IPS-NIHi11 (cell line): ENCODE measurements at regions not wholly inside any gene's neighbourhood (a gene's known extent, or its start where the extent isn't known, plus 50 kb on each side); places are given as distances from the start of the nearest gene placed in this dataset.

Source experiments
- DNase-seq: peaks from one replicate; pipeline ENCODE4 v3.0.0; 2012; ENCODE audit warnings: mixed read lengths, low spot score

DNA sequence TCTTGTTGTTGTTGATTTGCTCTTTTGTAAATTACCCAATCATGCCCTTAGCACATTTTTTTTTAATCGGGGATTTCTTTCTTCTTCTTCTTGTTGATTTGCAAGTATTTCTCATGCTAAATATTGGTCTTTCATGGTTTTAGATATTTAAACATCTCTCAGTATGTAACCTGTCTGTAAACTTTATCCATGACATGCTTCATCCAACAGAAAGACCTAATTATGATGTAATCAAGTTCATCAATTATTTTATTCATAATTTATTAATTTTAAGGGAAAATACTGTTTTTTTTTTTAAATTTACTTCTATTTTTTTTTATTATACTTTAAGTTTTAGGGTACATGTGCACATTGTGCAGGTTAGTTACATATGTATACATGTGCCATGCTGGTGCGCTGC, 69.8 kb downstream of the TNFSF18 start:
- DNase-seq: no peak
